GM18873 (cell line): ENCODE measurements at regions not wholly inside any gene's neighbourhood (a gene's known extent, or its start where the extent isn't known, plus 50 kb on each side); places are given as distances from the start of the nearest gene placed in this dataset.

Experiments used
- ATAC-seq: cut with Tn5 transposase; IDR thresholded peaks from one replicate; pipeline ENCODE4 v1.9.1; 2021; ENCODE audit warnings: mild to moderate bottlenecking, moderate library complexity, moderate number of reproducible peaks; ENCODE audit not compliant: unreplicated experiment, low FRiP score

- no peak for ATAC-seq
These were observed 208.4 kb upstream of the ZC3H12A start for GRCh38 chr1:37265786-37266667.

GRCh38 chr1:37267111-37267835 lies 207.1 kb upstream of the ZC3H12A start:
- ATAC-seq = no peak

DNA sequence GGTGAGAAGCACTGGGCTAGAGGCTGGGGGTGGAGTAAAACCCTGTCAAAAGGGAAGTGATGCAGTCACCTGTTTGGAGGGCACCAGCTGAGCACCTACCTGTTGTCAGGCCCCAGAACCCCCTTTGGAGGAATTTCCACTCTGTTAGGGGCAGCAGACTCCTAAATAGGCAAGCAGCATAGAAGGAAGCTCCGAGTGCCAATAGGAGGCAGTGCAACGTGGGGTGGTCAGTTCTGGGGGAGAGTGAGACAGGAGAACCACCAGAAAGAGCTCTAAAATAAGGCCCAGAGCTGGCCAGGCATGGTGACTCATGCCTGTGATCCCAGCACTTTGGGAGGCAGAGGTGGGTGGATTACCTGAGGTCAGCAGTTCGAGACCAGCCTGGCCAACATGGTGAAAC lies 203.7 kb upstream of the ZC3H12A start:
- ATAC-seq = no peak

DNA sequence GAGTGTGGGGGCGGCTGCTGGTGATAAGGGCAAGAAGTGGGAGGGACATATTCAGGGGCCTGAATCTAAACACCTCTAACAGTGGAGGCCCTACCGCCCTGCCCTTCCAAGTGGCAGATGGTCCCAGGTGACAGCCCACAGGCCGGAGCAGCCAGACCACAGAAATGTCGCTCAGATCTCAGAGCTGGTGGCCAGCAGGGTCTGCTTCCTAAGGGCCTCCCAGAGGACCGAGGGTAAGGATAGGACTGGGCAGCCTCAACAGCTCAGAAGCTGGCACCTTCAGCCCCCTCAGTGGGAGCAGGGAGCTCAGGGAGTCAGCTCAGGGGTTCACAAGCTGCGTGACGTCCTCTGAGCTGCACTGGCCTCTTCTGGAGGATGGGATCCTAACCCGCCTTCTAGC lies 201.8 kb upstream of the ZC3H12A start:
- ATAC-seq = no peak

GRCh38 chr1:37274486-37274885 lies 199.9 kb upstream of the ZC3H12A start:
- no peak for ATAC-seq

DNA sequence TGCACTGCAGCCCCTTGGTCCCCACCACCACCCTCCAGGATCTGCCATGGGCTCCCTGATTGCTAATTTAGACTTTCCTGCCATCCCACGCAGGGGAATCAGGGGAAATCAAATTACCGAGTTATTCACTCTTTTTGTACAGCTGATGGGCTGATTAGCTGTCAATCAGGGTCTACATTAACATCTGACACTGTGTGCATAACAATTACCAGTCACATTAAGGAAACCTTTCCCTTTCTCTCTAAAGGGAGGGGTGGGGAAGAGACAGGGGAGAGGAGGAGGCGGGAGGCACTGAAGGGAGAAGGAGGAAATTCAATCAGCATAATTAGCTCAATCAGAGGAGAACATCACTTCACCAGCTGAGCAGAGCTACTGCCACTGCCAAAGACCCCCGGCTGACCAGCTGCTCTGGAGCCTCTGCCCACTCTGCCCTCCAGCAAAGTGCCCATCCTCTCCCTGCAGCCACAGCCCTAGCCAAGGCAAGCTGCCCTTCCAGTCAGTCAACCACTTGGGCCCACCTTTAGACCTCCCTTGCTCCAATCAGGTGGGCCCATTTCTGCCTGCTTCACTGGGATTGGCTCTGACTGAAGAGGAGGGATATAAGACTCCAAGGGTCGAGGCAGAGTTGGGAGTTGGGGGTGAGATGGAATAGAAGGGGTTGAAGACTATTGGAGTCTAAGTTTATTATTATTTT lies 199.3 kb upstream of the ZC3H12A start:
- no peak for ATAC-seq

- no peak for ATAC-seq
These were observed 197.0 kb upstream of the ZC3H12A start for GRCh38 chr1:37277366-37277765.

DNA sequence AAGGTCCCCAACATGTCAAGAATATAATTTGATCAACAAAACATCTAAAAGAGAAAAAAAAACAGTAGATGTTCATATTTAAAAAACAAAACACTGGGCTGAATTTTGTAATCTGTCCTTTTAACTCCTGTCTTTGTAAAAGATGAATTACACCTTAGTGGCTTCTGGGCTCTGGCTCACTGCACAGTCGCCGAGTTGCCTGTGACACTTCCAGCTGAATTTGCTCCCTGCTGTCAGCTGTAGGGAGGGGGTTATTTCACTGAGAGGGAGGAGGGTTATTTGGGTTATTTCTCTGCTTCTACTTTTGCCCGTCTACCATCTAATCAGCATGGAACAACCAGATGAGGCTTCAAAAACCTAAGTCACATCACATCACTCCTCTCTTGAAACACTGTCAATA lies 193.0 kb upstream of the ZC3H12A start:
- no peak for ATAC-seq

DNA sequence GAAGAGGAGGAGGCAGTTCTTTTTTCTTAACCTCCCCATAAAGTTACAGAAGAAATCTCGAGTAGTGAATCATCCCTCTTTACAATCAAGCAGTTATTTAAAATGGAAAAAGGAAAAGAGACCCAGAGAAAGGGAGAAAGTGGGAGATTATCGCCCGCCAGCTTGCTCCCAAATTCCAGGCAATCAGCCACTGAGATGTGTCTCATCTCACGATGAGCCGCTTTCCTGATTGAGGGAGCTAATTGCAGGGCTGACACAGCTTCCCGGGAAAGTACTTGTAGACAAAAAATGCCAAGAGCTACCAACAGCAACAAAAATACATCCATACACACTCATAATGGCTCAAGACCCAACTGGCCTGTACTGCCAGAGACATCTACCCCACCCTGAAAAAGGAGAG lies 191.6 kb upstream of the ZC3H12A start:
- no peak for ATAC-seq

GRCh38 chr1:37284053-37284452 lies 190.3 kb upstream of the ZC3H12A start:
- ATAC-seq = no peak

DNA sequence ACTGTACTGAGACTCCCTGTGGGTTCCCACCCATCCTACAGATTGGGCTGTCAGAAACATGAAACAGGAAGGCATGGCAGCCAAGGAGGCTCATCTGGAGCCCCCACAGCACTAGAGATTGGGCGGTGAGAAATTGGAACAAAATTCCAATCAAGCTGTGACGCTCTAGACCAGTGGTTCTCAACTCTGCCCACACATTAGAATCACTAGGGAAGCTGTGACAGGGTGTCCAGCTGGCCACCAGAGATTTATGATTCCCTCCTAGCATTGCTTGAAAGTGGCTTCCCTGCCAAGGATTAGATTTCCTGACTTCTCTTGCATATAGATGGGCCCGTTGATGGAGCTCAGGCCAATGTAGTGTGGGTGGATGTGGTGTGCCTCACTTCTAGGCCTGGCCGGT lies 187.5 kb upstream of the ZC3H12A start:
- no peak for ATAC-seq

- ATAC-seq = peak; percentile 93
These were observed 185.5 kb upstream of the ZC3H12A start for GRCh38 chr1:37288900-37289299.

GRCh38 chr1:37290718-37291117 lies 183.7 kb upstream of the ZC3H12A start:
- ATAC-seq = no peak

DNA sequence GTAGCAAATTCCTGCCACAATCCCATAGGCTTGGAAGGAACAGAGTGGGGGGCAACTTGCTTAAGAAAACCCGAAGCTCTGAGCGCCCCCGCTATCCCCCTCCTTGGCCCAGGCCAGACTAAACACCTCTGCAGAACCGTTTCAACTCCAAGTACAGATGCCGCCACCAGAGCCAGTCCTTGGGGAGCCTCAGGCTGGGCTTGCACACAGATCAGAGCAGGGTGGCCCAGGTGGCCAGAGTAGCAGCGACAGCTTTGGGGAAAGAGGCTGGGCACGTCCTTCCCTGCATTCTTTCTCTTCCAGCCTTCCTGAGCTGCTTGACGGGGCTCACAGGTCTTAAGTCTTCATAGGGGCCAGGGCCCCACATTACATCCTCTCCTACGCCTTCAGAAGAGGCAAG lies 181.6 kb upstream of the ZC3H12A start:
- ATAC-seq = no peak

- no peak for ATAC-seq
These were observed 180.3 kb upstream of the ZC3H12A start for GRCh38 chr1:37294096-37294495.

DNA sequence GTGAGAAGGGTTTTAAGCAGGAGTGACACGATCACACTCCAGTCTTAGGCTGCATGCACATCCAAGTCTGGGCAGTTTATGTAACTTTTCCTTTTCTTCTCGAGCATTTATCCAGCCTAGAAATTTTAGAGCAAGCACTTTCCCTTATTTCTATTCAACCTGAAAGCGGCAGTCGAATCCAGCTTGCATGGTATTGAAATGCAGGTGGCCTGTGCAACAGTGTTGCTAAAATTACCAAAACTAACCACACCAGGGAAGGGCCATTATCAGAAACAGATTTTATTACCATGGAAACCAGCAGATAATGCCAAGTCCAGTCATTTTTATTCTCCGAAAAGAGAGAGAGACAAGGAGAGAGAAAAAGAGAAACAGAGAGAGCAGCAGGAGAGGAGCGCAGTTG lies 179.9 kb upstream of the ZC3H12A start:
- ATAC-seq = no peak

DNA sequence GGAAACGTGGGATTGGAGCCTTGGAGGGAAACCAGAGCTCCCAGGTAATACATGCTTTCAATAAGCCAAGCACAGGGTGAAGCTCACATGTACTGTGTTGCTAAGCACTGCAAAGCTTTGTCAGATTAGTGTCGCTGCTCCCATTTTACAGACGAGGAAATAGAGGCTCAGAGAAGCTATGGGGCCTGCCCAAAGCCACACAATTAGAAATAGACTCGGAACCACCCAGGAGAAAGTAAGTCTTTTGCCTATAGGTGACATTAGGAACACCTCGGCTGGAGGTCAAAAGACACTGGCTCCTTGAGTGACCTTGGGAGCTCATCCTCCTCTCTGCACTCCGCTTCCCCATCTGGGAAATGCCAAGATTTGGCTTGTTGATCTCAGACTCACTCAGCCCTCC lies 175.6 kb upstream of the ZC3H12A start:
- ATAC-seq = no peak

- ATAC-seq = no peak
These were observed 175.2 kb upstream of the ZC3H12A start for GRCh38 chr1:37299216-37299615.

DNA sequence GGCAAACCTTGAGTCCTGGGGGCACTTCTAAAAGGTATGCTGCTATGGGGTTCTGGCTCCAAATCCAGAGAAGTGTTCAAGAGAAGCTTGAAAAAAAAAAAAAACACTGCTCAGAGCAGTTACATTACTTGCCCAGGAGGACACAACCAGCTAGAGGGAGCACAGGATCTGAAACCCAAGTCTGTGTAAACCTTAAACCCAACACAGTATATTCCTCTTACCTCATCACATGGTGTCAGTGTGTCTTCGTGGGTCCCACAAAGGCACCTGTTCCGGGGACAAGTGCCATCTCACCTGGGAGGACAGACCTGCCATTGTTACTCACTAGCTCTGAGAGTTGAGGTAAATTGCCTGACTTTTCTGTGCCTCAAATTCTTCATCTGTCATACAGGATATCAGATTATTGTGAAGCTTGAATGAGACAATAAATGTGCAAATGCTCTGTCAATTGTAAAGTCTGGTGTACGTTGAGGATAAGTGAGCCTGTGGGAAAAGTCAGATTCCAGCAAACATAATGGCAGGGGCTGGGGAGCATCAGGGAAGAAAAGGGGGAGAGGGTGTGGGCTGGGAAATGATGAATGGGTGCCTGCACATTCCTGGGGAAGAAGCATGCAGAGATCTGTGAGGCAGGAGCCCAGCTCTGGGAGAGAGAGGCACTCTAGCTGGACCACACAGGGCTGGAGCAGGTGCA lies 170.4 kb upstream of the ZC3H12A start:
- no peak for ATAC-seq

- no peak for ATAC-seq
These were observed 169.3 kb upstream of the ZC3H12A start for GRCh38 chr1:37305108-37305507.

- no peak for ATAC-seq
These were observed 168.5 kb upstream of the ZC3H12A start for GRCh38 chr1:37305841-37306240.
